ENCODE measurements at regions not wholly inside any gene's neighbourhood (a gene's known extent, or its start where the extent isn't known, plus 50 kb on each side); places are given as distances from the start of the nearest gene placed in this dataset.

DNA sequence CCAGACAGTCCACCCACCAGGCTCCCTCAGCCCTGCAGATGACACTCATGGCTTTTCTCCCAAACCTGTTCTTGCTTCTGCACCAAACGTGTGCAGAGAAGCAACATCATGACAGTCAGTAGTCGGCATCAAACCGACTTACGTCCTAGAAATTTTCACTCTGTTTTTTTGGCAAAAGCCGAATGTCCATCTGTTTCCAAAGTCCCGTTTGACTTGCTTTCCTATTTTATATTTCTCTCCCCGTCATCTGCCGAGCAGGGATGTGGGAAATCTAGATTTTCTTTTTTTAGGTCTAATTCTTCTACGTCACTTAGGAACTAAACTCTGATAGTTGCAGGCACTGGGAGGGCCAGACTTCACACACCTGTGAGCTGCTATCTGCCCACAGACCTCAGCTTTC is 104.9 kb downstream of the RMI2 start:
- H3K4me3 ChIP-seq: no peak overlapping the region
- H3F3A ChIP-seq (ENCODE audit: insufficient read depth, low read depth): no peaks in the 10 kb centered on the region
- ChIA-PET POLR2A (ENCODE audit: unreplicated experiment) (no interaction called here), CTCF (no interaction called here)
- no peaks in the 10 kb centered on the region for H3K9me3 ChIP-seq (ENCODE audit: insufficient read depth, low read depth)
- no peak overlapping the region for H2AFZ ChIP-seq
- H3K27ac ChIP-seq: no peak overlapping the region
- no peaks in the 10 kb centered on the region for H4K20me1 ChIP-seq (ENCODE audit: insufficient read depth)
- no peaks in the 10 kb centered on the region for H3K36me3 ChIP-seq (ENCODE audit: low read depth)
- DNase-seq: no peak
- no TSS peak for BruUV-seq (replicated peaks)
- no peaks in the 10 kb centered on the region for H3K9me2 ChIP-seq (ENCODE audit: insufficient read depth)
- H3K4me2 ChIP-seq: no peak overlapping the region
- no peaks in the 10 kb centered on the region for H3K4me1 ChIP-seq (replicated peaks; ENCODE audit: insufficient read depth)
- TF ChIP-seq, protein P1, sequence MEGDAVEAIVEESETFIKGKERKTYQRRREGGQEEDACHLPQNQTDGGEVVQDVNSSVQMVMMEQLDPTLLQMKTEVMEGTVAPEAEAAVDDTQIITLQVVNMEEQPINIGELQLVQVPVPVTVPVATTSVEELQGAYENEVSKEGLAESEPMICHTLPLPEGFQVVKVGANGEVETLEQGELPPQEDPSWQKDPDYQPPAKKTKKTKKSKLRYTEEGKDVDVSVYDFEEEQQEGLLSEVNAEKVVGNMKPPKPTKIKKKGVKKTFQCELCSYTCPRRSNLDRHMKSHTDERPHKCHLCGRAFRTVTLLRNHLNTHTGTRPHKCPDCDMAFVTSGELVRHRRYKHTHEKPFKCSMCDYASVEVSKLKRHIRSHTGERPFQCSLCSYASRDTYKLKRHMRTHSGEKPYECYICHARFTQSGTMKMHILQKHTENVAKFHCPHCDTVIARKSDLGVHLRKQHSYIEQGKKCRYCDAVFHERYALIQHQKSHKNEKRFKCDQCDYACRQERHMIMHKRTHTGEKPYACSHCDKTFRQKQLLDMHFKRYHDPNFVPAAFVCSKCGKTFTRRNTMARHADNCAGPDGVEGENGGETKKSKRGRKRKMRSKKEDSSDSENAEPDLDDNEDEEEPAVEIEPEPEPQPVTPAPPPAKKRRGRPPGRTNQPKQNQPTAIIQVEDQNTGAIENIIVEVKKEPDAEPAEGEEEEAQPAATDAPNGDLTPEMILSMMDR (conservative IDR thresholded peaks at IDR 0.05): no peak
- no peak for TF ChIP-seq EZH2 (IDR thresholded peaks at IDR 0.05; ENCODE audit: low read depth)
- H3K27me3 ChIP-seq (ENCODE audit: insufficient read depth, low read depth): no peaks in the 10 kb centered on the region
- intact Hi-C loops (cut with micrococcal nuclease; ENCODE audit: unreplicated experiment): no loop called here
- no peaks in the 10 kb centered on the region for H3K79me2 ChIP-seq (ENCODE audit: low read depth)

DNA sequence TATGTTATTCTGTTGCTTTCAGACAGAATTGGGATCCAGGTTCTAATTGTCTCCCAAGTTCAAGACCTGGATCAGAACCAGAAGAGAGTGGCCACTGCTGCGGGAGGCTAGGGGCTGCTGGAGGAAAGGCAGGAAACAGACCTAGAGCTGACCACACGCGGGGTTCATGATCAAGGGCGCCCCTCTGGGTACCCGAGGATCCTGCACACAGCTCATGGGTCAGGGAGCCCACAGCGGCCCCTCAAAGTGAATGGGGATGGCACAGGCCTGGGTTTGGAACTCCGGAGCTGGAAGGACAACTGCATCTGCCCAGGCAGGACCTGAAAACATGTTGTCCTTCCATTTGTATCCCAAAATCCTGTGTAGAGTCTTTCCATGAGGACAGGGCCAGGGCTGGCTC is 107.0 kb downstream of the RMI2 start:
- no TSS peak for BruUV-seq (replicated peaks)
- Histone ChIP-seq H3K9me3 (ENCODE audit: insufficient read depth, low read depth) (no peaks in the 10 kb centered on the region), H3K4me3 (no peak overlapping the region), H3K27me3 (ENCODE audit: insufficient read depth, low read depth) (no peaks in the 10 kb centered on the region), H3K27ac (no peak overlapping the region), H3K9me2 (ENCODE audit: insufficient read depth) (no peaks in the 10 kb centered on the region), H3K4me2 (no peak overlapping the region), H2AFZ (no peak overlapping the region), H3K79me2 (ENCODE audit: low read depth) (no peaks in the 10 kb centered on the region), H3F3A (ENCODE audit: insufficient read depth, low read depth) (no peaks in the 10 kb centered on the region), H3K4me1 (replicated peaks; ENCODE audit: insufficient read depth) (no peaks in the 10 kb centered on the region), H3K36me3 (ENCODE audit: low read depth) (no peaks in the 10 kb centered on the region), H4K20me1 (ENCODE audit: insufficient read depth) (no peaks in the 10 kb centered on the region)
- TF ChIP-seq, protein P1 (conservative IDR thresholded peaks at IDR 0.05): no peak
- no peak for TF ChIP-seq EZH2 (IDR thresholded peaks at IDR 0.05; ENCODE audit: low read depth)
- intact Hi-C loops (cut with micrococcal nuclease; ENCODE audit: unreplicated experiment): no loop called here
- ChIA-PET CTCF (interaction anchor here (0.6 kb wide), 1 partner anchor 16 kb away, joined by 5 read pairs; no protein-coding TSS in a partner anchor), POLR2A (ENCODE audit: unreplicated experiment) (interaction anchor here (0.9 kb wide), 1 partner anchor 9 kb away, joined by 3 read pairs; no protein-coding TSS in a partner anchor)
- no peak for DNase-seq

DNA sequence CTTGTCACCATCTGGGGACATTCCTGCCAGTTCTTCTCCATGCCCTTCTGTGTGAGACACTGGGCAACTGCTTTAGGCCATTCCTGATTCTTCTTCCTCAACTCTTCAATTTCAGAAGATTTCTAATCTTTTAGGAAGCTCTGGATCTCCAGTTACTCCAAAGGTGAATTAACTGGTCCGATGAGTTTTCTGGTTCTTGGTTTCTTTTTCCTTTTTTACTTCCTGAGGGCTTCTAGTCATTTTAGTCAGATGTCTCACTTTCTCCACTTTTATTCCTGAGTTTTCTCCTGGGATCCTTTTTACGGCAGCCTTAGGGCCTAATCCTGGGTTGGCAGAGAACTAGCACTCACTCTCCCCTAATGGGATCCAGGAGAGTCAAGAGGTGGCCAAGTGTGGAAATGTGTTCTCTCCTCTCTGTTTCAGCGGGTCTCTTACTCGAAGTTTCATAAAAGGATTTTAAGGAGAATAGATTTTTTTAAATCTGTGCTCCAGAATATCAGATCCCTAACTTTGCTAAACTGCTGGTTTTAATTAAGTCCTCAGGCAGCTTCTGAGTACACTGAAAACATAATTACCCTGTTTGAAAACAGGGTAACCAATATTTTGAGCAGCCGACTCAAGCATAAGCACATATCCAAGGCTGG is 107.6 kb downstream of the RMI2 start:
- Histone ChIP-seq H3K4me2 (no peak overlapping the region), H3K4me1 (replicated peaks; ENCODE audit: insufficient read depth) (no peaks in the 10 kb centered on the region), H3K4me3 (no peak overlapping the region), H2AFZ (no peak overlapping the region), H3F3A (ENCODE audit: insufficient read depth, low read depth) (no peaks in the 10 kb centered on the region), H3K27ac (no peak overlapping the region), H4K20me1 (ENCODE audit: insufficient read depth) (no peaks in the 10 kb centered on the region), H3K9me2 (ENCODE audit: insufficient read depth) (no peaks in the 10 kb centered on the region), H3K79me2 (ENCODE audit: low read depth) (no peaks in the 10 kb centered on the region), H3K36me3 (ENCODE audit: low read depth) (no peaks in the 10 kb centered on the region), H3K27me3 (ENCODE audit: insufficient read depth, low read depth) (no peaks in the 10 kb centered on the region), H3K9me3 (ENCODE audit: insufficient read depth, low read depth) (no peaks in the 10 kb centered on the region)
- no peak for DNase-seq
- intact Hi-C loops (cut with micrococcal nuclease; ENCODE audit: unreplicated experiment): no loop called here
- TF ChIP-seq, protein P1 (conservative IDR thresholded peaks at IDR 0.05): no peak
- TF ChIP-seq EZH2 (IDR thresholded peaks at IDR 0.05; ENCODE audit: low read depth): no peak
- ChIA-PET CTCF (interaction anchor here (0.6 kb wide), 1 partner anchor 17 kb away, joined by 5 read pairs; no protein-coding TSS in a partner anchor), POLR2A (ENCODE audit: unreplicated experiment) (interaction anchor here (0.9 kb wide), 1 partner anchor 8 kb away, joined by 3 read pairs; no protein-coding TSS in a partner anchor)
- BruUV-seq (replicated peaks): no TSS peak

Data from PC-9 (cell line).